B cell (primary cell): ENCODE measurements at regions not wholly inside any gene's neighbourhood (a gene's known extent, or its start where the extent isn't known, plus 50 kb on each side); places are given as distances from the start of the nearest gene placed in this dataset.

ENCODE experiments used
- EZH2 ChIP-seq: IDR thresholded peaks from 2 replicates; pipeline ENCODE4 v1.6.1; 2012; ENCODE audit warnings: borderline replicate concordance, low read depth, mild to moderate bottlenecking, moderate library complexity, low read length; ENCODE audit not compliant: insufficient read depth, poor library complexity, severe bottlenecking
- TF ChIP-seq, protein P1 (sequence below): fragments of 200-600 bp; IDR thresholded peaks from one replicate; pipeline ENCODE4 v1.8.0; 2022; ENCODE audit warnings: antibody characterized with exemption, mild to moderate bottlenecking

DNA sequence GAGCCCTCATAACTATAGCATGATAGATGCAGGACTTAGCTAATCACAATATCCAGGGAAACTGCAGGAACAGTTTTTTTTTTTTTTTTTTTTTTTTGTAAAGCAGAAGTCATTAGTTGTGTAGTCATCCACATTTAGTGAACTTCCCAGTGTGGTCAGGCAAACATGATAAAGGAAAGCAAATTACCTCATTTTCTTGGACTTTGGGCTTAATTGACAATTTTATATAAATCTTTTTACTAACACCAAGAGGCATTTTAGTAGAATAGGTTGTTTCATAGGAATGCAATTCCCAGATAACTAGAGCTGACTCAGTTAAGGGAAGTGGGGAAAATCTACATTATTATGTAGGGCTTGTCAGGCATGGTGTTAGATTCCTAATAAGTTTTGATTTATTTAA, 142.7 kb upstream of the GCFC2 start:
- TF ChIP-seq EZH2, result no peak
- TF ChIP-seq, protein P1, sequence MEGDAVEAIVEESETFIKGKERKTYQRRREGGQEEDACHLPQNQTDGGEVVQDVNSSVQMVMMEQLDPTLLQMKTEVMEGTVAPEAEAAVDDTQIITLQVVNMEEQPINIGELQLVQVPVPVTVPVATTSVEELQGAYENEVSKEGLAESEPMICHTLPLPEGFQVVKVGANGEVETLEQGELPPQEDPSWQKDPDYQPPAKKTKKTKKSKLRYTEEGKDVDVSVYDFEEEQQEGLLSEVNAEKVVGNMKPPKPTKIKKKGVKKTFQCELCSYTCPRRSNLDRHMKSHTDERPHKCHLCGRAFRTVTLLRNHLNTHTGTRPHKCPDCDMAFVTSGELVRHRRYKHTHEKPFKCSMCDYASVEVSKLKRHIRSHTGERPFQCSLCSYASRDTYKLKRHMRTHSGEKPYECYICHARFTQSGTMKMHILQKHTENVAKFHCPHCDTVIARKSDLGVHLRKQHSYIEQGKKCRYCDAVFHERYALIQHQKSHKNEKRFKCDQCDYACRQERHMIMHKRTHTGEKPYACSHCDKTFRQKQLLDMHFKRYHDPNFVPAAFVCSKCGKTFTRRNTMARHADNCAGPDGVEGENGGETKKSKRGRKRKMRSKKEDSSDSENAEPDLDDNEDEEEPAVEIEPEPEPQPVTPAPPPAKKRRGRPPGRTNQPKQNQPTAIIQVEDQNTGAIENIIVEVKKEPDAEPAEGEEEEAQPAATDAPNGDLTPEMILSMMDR, result no peak
